ENCODE measurements at regions not wholly inside any gene's neighbourhood (a gene's known extent, or its start where the extent isn't known, plus 50 kb on each side); places are given as distances from the start of the nearest gene placed in this dataset.
"Not testable (repeated sequence)": the region's sequence is repeated elsewhere in the genome, so short reads cannot be mapped to it uniquely, and the experiment has no call there.

DNA sequence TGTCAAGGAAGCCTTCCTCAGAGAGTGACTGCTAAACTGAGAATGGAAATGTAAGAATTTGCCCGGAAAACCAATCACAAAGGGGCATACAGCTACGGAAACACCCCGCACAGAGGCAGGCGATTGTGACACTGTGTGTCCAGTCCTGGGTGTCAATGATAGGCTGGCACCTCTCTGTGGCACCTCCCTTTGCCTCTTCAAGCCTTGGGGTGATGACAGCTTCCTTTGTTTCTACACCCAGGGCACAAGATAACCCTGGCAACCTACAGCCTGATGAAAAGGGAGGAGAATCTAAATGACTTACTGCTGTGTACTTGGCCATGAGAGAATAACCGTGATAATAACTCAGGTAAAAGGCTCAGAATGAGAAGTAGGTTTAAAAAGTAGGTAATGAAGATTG is 93.6 kb upstream of the SSTR4 start:
- in situ Hi-C loops (cut with MboI; ENCODE audit: low sequenced_read_pairs): no loop called here

DNA sequence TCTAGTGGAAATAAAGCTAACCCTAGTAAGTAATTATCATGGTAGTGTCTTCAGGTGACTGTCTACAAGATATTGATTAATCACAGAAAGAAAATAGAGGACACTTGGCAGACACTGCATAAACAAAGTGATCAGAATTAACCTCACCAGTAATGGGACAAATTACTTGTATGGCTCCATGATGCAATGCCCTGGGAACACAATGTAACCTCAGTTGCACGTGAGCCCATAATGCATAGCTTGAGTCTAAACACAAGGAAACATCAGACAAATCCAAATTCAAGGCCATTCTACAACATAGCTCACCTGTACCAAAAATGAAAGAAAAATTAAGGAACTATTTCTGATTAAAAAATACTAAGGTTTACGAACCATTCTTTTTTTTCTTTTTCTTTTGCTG is 92.4 kb upstream of the SSTR4 start:
- in situ Hi-C loops (cut with MboI; ENCODE audit: low sequenced_read_pairs): no loop called here

DNA sequence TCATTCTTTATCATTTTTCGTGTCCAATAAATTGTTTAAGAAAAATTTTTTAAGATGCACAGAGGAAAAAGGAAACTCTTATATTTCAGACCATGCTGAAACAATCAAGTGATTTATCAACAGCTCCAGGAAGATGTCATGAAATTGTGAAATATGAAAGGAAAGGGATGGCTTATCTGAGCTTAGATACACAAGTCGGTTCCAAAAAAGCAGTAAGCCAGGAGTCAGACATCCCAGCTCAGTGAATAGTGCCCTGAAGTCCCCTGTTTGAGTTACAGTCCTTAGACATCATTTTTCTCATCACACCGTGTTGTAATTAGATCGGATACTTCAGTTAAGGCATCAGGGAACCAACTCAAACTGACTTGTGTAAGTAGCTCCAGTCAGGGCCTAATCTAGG is 91.0 kb upstream of the SSTR4 start:
- in situ Hi-C loops (cut with MboI; ENCODE audit: low sequenced_read_pairs): no loop called here

DNA sequence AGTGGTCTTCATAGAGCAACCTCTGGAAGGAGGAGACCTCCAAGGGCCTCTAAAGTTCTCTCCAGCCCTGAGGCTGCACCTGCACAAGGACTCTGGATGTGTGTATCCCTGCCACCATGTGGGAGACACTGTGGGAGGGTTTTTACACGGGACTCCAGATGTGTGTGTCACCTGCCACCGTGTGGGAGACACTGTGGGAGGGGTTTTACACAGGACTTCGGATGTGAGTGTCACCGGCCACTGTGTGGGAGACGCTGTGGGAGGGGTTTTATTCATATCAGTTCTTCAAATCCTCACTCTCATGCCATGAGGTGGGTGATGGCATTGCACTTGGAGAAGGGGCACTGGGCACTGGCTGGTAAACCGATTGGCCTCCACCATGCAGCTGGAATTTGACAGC is 90.2 kb upstream of the SSTR4 start:
- in situ Hi-C loops (cut with MboI; ENCODE audit: low sequenced_read_pairs): no loop called here

DNA sequence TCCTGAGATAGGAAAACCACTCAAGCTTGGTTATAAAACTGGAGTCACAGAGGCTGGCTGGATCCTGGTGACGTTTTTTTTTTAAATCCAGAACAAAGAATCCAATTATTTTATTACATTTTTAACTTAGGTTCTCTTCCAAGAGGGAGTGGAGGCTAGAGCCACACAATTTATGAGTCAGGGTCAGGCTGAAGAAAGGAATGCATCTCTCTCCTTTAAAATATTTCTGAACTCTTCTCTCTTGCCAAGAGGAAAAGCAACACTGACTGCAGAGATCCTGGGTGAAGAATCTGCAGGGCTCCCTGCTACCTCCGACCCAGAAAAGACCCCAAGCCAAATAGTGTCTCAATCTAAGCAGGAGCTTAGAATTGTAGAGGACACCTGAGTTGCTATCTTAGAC is 88.5 kb upstream of the SSTR4 start:
- in situ Hi-C loops (cut with MboI; ENCODE audit: low sequenced_read_pairs): no loop called here

DNA sequence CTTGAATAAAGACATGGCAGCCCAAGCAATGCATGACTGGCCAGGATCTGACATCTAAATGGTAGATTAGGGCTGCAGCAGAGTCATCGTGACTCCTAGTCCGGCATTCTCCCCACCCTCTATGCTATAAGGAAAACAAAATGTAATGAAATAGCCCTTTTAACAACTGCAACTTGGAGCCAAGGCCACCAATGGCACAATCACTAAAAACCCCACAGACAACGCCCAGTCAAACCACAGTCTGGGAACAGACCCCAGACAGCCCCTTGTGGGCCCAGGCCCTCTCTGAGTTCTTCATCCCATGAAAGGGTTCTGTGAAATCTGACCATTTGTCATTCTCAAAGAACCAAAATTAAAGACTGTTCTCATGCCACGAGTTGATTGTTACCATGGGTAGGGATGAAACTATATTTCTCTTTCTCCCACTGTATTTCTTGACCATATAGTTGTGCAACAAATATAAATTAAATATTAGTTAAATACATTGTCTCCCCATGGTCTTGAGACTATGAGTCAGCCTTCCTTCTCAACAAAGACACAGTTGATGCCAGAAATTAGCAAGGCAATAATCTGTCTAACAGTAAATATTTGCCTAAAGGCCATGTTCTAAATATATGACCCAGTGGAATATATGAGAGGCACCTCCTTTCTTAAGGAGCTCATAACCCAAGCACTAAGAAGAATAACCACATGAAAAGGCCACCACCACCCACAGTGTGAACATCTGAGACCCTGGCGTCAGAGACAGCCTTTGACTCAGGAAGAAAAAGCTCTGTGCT is 85.6 kb upstream of the SSTR4 start:
- in situ Hi-C loops (cut with MboI; ENCODE audit: low sequenced_read_pairs): no loop called here

DNA sequence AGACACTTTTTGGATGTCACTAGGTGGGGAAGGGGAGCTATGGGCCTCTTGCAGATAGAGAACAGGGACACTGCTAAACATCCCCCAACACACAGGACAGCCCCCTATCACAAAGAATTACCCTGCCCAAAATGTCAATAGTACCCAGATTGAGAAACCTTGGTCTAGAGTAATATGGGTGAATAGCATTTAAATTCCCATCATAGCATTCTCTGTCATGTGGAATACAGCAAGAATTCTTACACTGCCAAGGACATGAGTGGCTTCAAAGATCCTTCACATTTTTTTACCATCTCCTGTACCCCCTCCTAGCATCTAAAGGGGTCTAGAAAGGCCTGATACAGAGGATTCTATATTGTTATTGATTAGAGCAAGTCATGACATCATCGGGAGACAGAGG is 83.1 kb upstream of the SSTR4 start:
- in situ Hi-C loops (cut with MboI; ENCODE audit: low sequenced_read_pairs): no loop called here

DNA sequence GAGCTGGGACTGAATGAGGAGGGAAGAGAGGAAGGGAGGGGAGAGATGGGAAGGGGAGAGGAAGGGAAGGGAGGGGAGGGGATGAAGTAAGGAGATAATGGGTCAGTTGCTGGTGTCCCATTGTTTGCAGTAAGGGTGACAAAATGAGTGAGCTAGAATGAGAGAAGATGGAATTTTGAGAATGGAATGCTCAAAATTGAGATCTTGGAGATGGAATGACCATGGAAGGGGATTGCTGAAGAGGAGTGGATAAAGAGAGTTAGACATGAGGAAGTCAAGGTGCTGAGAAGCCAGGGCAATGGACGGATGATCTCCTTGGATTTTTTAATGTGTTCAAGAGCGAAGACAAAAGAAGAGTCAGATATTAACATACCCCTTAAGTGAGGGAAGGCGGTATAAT is 80.5 kb upstream of the SSTR4 start:
- in situ Hi-C loops (cut with MboI; ENCODE audit: low sequenced_read_pairs): no loop called here

DNA sequence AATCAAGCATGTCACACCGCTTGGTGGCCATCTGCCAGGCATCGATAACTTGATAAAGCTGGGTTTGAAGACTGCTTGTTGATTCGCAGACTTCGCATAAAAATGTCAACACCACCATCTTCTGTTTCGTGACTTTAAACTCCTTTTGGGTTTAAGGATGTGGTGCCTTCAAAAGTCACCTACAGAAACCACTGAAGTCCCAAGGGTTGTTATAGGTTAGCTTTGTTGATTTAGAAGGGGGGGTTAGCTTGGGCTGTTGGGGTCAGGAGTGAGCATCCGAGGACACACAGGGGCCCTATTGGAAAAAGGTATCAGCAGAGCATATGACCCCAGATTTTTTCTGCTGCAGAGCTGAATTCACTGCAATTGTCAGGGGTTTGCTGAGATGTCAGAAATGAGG is 76.7 kb upstream of the SSTR4 start:
- in situ Hi-C loops (cut with MboI; ENCODE audit: low sequenced_read_pairs): no loop called here

DNA sequence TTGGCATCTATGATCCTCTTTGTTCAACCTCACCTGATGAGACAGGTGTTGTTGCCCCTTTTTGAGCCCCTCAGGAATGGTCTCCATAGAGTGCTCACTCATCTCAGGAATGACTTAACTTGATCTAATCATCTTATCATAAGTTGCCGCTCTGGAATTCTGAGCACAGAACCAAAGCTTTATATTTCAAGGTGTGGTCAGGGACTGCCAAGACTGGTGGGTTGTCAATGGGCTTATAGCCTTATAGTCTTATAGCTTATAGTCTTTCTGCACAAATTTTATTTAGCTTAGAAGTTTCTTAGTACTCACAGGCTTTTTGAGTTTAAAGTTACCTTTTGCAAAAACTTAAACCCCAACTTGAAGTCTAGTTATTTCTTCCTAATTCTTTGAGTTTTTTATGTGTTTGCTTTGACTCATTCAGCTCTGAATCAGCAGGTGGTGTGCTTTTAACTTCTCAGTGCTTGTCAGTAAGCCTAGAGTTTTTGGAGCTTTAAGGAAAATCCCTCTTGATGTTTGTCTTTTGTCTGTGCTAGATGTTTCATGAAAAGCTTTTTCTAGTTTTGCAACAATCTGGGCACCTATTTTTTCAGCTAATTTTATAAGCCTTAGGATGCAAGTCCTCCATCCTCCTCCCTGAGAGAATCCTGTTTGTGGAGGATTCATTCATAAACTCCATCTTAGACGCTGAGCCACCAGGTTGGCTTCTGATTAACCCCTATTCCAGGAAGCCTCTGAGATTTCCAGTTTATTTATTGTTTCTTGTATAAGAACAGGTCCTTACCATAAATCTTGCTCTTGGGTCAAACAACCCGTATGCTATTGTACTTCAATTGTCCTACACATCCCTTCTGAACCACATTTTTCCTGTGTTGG is 72.3 kb upstream of the SSTR4 start:
- in situ Hi-C loops (cut with MboI; ENCODE audit: low sequenced_read_pairs): no loop called here

DNA sequence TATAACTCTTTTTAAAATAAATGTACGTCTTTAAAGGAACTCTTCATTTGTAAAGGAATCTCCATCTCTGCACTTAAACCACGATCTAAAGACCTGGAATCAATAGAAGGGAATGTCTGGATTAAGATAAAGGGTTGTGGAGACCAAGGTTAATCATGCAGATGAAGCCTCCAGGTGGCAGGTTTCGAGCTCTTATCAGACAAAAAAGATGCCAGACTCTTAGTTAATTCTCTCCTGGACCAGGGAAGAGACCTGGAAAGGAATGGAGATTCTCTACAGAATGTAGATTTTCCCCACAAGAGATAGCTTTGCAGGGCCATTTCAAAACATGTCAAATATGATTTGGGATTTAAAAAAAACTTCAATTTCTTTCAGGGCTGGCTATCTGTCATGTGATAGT is 71.5 kb upstream of the SSTR4 start:
- in situ Hi-C loops (cut with MboI; ENCODE audit: low sequenced_read_pairs): no loop called here

DNA sequence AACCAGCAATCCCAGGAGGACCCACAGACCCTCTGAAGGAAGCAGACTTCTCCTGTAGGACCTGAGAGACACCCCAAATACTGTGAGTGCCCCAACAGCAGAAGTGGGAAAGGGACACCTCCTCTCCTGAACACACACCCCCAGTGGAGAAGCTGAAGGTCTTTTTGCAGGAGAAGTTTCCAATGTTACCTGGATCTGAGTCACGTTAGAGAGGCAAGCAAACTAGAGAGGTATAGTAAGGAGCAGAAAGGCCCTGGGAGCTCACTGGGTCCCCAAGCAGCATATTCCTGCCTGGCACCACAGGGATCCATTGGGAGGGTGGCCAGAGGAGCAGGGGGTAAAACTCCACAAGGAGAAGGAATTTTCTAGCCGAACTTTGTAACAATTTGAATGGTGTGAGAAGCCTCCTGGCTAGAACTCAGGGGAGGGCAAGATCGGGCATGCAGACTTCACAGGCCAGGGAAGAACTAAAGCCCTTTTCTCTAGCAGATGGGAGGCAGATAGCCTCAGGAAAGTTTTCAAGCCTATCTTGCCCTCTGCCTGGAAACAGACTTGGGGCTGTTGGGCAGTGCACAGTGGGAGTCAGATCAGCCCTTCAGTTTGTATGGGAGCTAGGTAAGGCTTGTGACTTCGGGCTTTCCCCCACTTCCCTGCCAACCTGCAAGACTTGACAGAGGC is 68.2 kb upstream of the SSTR4 start:
- in situ Hi-C loops (cut with MboI; ENCODE audit: low sequenced_read_pairs): no loop called here

DNA sequence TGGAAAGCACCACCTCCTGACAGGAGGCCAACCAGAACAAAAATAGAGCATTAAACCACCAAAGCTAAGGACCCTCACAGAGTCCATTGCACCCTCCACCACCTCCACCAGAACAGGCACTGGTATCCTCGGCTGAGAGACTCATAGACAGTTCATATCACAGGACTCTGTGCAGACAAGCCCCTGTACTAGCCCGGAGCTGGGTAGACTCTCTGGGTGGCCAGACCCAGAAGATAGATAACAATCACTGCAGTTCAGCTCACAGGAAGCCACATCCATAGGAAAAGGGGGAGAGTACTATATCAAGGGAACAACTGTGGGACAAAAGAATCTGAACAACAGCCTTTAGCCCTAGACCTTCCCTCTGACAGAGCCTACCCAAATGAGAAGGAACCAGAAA is 67.4 kb upstream of the SSTR4 start:
- in situ Hi-C loops (cut with MboI; ENCODE audit: low sequenced_read_pairs): not testable (repeated sequence)

DNA sequence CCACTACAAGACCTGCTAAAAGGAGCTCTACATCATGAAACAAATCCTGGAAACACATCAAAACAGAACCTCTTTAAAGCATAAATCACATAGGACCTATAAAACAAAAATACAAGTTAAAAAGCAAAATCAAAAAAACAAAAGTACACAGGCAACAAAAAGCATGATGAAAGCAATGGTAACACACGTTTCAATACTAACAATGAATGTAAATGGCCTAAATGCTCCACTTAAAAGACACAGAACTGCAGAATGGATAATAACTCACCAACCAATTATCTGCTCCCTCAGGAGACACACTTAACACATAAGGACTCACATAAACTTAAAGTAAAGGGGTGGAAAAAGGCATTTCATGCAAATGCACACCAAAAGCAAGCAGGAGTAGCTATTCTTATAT is 66.1 kb upstream of the SSTR4 start:
- in situ Hi-C loops (cut with MboI; ENCODE audit: low sequenced_read_pairs): not testable (repeated sequence)

DNA sequence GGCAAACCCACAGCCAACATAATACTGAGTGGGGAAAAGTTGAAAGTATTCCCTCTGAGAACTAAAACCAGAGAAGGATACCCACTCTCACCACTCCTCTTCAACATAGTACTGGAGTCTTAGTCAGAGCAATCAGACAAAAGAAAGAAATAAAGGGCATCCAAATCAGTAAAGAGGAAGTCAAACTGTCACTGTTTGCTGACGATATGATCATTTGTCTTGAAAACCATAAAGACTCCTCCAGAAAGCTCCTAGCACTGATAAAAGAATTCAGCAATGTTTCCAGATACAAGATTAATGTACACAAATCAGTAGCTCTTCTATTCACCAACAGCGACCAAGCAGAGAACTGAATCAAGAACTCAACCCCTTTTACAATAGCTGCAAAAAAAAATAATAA is 64.0 kb upstream of the SSTR4 start:
- in situ Hi-C loops (cut with MboI; ENCODE audit: low sequenced_read_pairs): not testable (repeated sequence)

DNA sequence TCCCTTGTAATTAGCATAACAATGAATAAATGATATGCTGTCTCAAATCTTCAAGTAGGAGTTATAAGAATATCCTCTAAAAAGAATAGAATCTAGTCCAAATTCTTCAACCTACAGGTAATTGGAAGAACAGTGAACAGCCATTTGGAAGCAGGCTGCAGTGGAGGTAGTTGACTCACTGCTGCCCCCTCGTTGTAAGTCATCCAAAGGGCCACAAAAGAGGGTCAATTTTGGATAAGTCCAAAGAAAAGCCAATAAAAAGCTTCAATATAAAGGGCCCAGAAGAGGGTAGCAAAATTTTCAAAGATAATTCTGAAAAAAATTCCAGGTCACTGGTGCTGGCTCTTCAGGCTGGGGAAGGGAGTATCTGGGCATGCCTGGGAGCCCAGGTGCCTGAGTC is 60.8 kb upstream of the SSTR4 start:
- in situ Hi-C loops (cut with MboI; ENCODE audit: low sequenced_read_pairs): no loop called here

DNA sequence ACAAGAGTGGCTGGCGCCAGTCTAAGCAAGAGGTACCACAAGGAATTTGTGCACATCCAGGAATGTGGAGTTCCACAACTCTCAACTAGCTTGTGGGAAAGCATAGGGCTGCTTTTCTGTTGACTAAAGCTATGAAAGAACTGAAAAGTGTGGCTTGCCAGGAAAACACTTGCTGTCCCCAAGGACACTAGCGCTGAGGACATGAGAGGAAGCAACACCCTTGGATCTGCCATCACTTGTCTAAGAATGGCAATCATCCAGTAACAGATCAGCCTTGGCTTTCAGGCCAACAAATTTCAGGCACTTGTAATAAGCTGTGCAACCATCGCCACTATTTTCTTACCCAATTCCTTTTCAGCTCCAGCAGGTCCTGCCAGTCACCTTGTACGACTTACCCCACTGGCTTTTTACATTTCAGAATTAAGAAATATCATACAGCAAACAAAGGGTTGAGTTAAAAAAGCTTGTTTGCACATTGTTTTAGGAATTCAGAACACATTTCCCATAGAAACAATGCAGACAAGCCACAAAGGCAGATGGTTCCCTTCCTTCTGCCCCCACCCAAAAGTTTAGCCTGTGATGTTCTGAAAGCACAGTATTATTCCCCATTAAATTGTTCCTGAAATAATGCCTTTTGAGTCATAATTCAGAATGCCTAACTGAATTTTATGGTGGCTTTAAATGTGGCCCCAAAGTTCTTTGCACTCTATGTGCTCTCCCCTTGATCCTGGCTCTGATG is 57.9 kb upstream of the SSTR4 start:
- in situ Hi-C loops (cut with MboI; ENCODE audit: low sequenced_read_pairs): no loop called here

DNA sequence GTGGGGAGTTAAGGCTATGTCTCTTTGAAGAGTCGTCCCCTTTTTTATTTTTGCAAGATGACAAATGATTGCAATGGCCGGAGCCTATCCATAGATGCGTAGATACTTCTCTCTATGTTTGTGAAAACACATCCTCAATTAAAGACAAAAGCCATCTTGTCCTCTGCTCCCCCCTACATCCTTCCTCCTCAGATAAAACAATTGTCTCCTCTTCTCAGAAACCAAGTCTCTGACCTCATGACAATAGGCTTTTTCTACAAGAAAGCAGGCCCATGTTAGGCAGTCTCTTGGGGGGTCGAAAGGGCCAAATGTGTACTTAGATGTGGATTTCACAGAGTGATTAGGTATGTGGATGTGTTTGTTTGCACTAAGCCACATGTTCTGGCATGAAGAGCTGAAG is 51.1 kb upstream of the SSTR4 start:
- in situ Hi-C loops (cut with MboI; ENCODE audit: low sequenced_read_pairs): no loop called here

DNA sequence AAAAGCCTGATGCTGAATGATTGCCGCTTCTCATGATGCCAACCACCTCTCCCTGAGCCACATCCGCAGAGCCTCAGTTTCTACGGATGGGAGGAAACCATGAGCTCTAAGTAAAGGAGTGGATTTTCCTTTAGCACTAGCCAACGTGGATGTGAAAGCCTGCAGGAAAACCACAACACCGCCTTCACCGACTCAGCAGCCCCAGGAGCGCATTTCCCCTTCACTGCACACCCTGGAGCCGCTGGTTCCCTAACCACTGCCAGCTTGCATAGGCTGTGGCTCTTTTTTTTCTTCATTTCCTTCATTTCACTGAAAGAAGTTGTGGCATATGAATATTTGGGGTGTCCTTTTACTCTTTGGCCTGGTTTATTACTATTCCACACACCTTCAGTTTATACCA is 50.5 kb upstream of the SSTR4 start:
- in situ Hi-C loops (cut with MboI; ENCODE audit: low sequenced_read_pairs): no loop called here

DNA sequence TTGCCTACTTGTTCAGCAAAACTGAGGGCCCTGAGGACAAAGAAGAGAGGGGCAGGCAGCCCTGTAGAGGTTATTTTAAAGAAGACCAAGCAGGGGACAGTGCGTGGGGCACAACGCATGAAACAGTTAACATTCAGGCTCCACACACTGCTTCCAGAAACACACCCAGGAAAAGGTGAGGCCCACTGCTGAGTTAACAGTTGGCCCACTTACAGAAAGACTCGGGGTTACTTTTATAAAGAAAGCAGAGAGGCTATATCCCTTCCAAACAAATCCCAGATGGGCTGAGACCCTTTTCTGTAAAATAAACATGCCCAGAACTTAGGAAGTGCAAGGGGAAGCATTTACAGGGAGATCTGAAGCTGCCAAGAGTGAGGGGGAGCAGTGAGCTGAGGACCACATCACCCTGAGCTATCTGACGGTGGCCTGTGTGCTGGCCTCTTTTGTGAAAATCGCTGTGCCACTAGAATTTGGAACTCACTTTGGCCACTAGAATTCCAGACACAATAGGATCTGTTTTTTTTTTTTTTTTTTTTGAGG is 49.8 kb upstream of the SSTR4 start:
- in situ Hi-C loops (cut with MboI; ENCODE audit: low sequenced_read_pairs): no loop called here

Data from HL-60/S4 treated with phorbol 12-myristate 13-acetate at 8.2 ng/mL for 4 days and 3 days (cell line).